PC-3 (cell line): ENCODE measurements at regions not wholly inside any gene's neighbourhood (a gene's known extent, or its start where the extent isn't known, plus 50 kb on each side); places are given as distances from the start of the nearest gene placed in this dataset.

ENCODE experiments used
- ATAC-seq: fragments of 200-7000 bp; cut with Tn5 transposase; 2 replicates; pipeline ENCODE4 v1.9.1; 2020; ENCODE audit warnings: mild to moderate bottlenecking, moderate library complexity
- BruUV-seq: library from RNA; stranded (reverse); fragments of 400-500 nt; replicated peaks from 2 replicates; lab custom pipeline; 2021; lab: Mats Ljungman, UMichigan
- CTCF ChIA-PET: fragments of 300-600 bp; sonication (Branson Sonifier 250); formaldehyde crosslinking; loops from one replicate; lab custom pipeline; 2022; ENCODE audit warnings: antibody characterized with exemption; lab: Charles Lee
- POLR2A ChIA-PET: fragments of 300-600 bp; sonication (Branson Sonifier 250); formaldehyde crosslinking; loops from one replicate; lab custom pipeline; 2022; ENCODE audit warnings: antibody characterized with exemption; ENCODE audit not compliant: unreplicated experiment; lab: Charles Lee
- DNase-seq: peaks from one replicate; pipeline ENCODE4 v3.0.0-alpha.2; 2015
- H2AFZ ChIP-seq: fragments of 300-600 bp; sonication (generic); 2 replicates; pipeline ENCODE4 v1.6.0; 2016; ENCODE audit warnings: antibody characterized with exemption, low read length
- H3F3A ChIP-seq: fragments of 300-600 bp; sonication (generic); one replicate; pipeline ENCODE4 v1.6.0; 2017; ENCODE audit warnings: antibody characterized with exemption, low read length, control low read depth, mild to moderate bottlenecking; ENCODE audit not compliant: unreplicated experiment
- H3K27ac ChIP-seq: fragments of 300-600 bp; sonication (generic); 2 replicates; pipeline ENCODE4 v1.5.1; 2016; ENCODE audit warnings: mild to moderate bottlenecking, low read length
- H3K27me3 ChIP-seq: fragments of 300-600 bp; sonication (generic); 2 replicates; pipeline ENCODE4 v1.6.1; 2016; ENCODE audit warnings: low read length, mixed read lengths
- H3K36me3 ChIP-seq: fragments of 300-600 bp; sonication (generic); 2 replicates; pipeline ENCODE4 v1.6.1; 2016; ENCODE audit warnings: low read depth, mixed run types, low read length, mixed read lengths
- H3K4me1 ChIP-seq: fragments of 300-600 bp; sonication (generic); 2 replicates; pipeline ENCODE4 v1.5.1; 2016; ENCODE audit warnings: low read length; ENCODE audit not compliant: insufficient read depth
- H3K4me2 ChIP-seq: fragments of 300-600 bp; sonication (generic); 2 replicates; pipeline ENCODE4 v1.6.0; 2016; ENCODE audit warnings: low read length
- H3K4me3 ChIP-seq: fragments of 300-600 bp; sonication (generic); 2 replicates; pipeline ENCODE4 v1.5.1; 2016; ENCODE audit warnings: mild to moderate bottlenecking, low read length, mixed read lengths
- H3K79me2 ChIP-seq: fragments of 300-600 bp; sonication (generic); 2 replicates; pipeline ENCODE4 v1.6.1; 2017; ENCODE audit warnings: low read length, mixed read lengths
- H3K9ac ChIP-seq: fragments of 300-600 bp; sonication (generic); 2 replicates; pipeline ENCODE4 v1.6.0; 2016; ENCODE audit warnings: mild to moderate bottlenecking, low read length
- H3K9me2 ChIP-seq: fragments of 300-600 bp; sonication (generic); replicated peaks from 2 replicates; pipeline ENCODE4 v1.6.1; 2016; ENCODE audit warnings: mixed run types, low read length, mixed read lengths
- H3K9me3 ChIP-seq: fragments of 300-600 bp; sonication (generic); 2 replicates; pipeline ENCODE4 v1.6.1; 2016; ENCODE audit warnings: low read length, mixed read lengths
- H4K20me1 ChIP-seq: fragments of 300-600 bp; sonication (generic); 2 replicates; pipeline ENCODE4 v1.6.1; 2016; ENCODE audit warnings: low read length, mixed read lengths
- CTCF ChIP-seq: fragments of 300-600 bp; sonication (generic); conservative IDR thresholded peaks from 2 replicates; pipeline ENCODE4 v1.5.1; 2017; ENCODE audit warnings: antibody characterized with exemption, low read depth, mild to moderate bottlenecking, low read length
- EZH2 ChIP-seq: fragments of 300-600 bp; sonication (generic); IDR thresholded peaks from one replicate; pipeline ENCODE4 v1.6.1; 2017; ENCODE audit warnings: antibody characterized with exemption, mild to moderate bottlenecking, low read length; ENCODE audit not compliant: unreplicated experiment
- EZH2phosphoT487 ChIP-seq: fragments of 300-600 bp; sonication (generic); IDR thresholded peaks from 2 replicates; pipeline ENCODE4 v1.6.1; 2018; ENCODE audit warnings: mild to moderate bottlenecking, antibody characterized with exemption, low read length, borderline replicate concordance
- intact Hi-C: fragments of 100-400 bp; cut with micrococcal nuclease; formaldehyde crosslinking; loops from 2 replicates; pipeline ENCODE4 v1.9.0; 2023

GRCh38 chr5:168188182-168188581 lies 103.3 kb upstream of the WWC1 start:
- Histone ChIP-seq H3K4me3 (no peak overlapping the region), H3K27ac (no peak overlapping the region), H2AFZ (no peak overlapping the region), H3K27me3 (peaks cover 59% of the 10 kb centered on the region), H3K79me2 (no peaks in the 10 kb centered on the region), H3K4me1 (no peaks in the 10 kb centered on the region), H3K4me2 (no peak overlapping the region), H3K9me2 (no peaks in the 10 kb centered on the region), H3K9me3 (no peaks in the 10 kb centered on the region), H3K9ac (no peak overlapping the region), H4K20me1 (no peaks in the 10 kb centered on the region), H3K36me3 (no peaks in the 10 kb centered on the region), H3F3A (no peaks in the 10 kb centered on the region)
- POLR2A ChIA-PET: no interaction called here
- TF ChIP-seq CTCF (no peak), EZH2 (no peak), EZH2phosphoT487 (no peak)
- no peak for DNase-seq
- CTCF ChIA-PET: no interaction called here
- no peak for ATAC-seq
- intact Hi-C loops: no loop called here
- no TSS peak for BruUV-seq

- Histone ChIP-seq H4K20me1 (no peaks in the 10 kb centered on the region), H3K27ac (no peak overlapping the region), H3K4me3 (no peak overlapping the region), H3K79me2 (no peaks in the 10 kb centered on the region), H3K4me1 (no peaks in the 10 kb centered on the region), H3K4me2 (no peak overlapping the region), H3K9ac (no peak overlapping the region), H3F3A (no peaks in the 10 kb centered on the region), H3K27me3 (peaks cover 84% of the 10 kb centered on the region), H3K9me3 (no peaks in the 10 kb centered on the region), H2AFZ (no peak overlapping the region), H3K9me2 (no peaks in the 10 kb centered on the region), H3K36me3 (no peaks in the 10 kb centered on the region)
- DNase-seq (no peak), ATAC-seq (no peak)
- intact Hi-C loops: no loop called here
- ChIA-PET CTCF (no interaction called here), POLR2A (no interaction called here)
- no peak for TF ChIP-seq EZH2
- TF ChIP-seq CTCF: no peak
- TF ChIP-seq EZH2phosphoT487: no peak
- BruUV-seq: no TSS peak
These were observed 99.3 kb upstream of the WWC1 start for GRCh38 chr5:168192120-168192519.

- H3K9ac ChIP-seq: no peak overlapping the region
- H3K9me2 ChIP-seq: no peaks in the 10 kb centered on the region
- no peak overlapping the region for H2AFZ ChIP-seq
- no peaks in the 10 kb centered on the region for H3K36me3 ChIP-seq
- CTCF ChIA-PET: no interaction called here
- no peak overlapping the region for H3K27ac ChIP-seq
- no peaks in the 10 kb centered on the region for H3F3A ChIP-seq
- no peaks in the 10 kb centered on the region for H3K4me1 ChIP-seq
- H3K4me3 ChIP-seq: no peak overlapping the region
- no peaks in the 10 kb centered on the region for H3K79me2 ChIP-seq
- peaks cover 72% of the 10 kb centered on the region for H3K27me3 ChIP-seq
- no peak for TF ChIP-seq EZH2phosphoT487
- TF ChIP-seq CTCF: no peak
- no TSS peak for BruUV-seq
- intact Hi-C loops: no loop called here
- no peaks in the 10 kb centered on the region for H3K9me3 ChIP-seq
- no peak for DNase-seq
- ATAC-seq: no peak
- H4K20me1 ChIP-seq: no peaks in the 10 kb centered on the region
- no peak overlapping the region for H3K4me2 ChIP-seq
- POLR2A ChIA-PET: no interaction called here
These were observed 97.8 kb upstream of the WWC1 start for GRCh38 chr5:168193493-168194250.
